ENCODE measurements at regions not wholly inside any gene's neighbourhood (a gene's known extent, or its start where the extent isn't known, plus 50 kb on each side); places are given as distances from the start of the nearest gene placed in this dataset.

DNA sequence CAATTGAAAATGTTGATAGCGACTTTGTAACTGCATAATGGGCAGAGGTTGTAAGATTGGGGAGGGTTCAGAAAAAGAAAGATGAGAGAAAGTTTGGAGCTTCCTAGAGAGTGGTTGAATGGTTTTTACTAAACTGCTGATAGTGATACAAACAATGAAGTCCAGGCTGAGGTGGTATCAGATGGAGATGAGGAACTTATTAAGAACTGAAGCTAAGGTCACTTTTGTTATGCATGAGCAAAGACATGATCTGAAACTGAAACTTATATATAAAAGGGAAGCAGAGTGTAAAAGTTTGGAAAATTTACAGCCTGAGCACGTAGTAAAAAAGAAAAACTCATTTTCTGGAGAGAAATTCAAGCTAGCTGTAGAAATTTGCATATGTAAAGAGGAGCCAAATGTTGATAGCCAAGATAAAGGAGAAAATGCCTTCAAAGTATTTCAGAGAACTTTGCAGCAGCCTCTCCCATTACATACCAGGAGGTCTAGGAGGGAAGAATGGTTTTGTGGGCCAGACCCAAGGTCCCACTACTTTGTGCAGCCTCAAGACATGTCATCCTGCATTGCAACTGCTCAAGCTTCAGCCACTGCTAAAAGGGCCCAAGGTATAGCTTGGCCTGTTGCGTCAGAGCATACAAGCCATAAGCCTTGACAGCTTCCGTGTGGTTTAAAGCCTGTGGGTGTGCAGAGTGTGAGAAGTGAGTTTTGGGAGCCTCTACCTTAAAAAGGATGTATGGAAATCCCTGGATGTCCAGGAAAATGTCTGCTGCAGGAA, 843.9 kb downstream of the AMY1C start:
- TF ChIP-seq, protein P1, sequence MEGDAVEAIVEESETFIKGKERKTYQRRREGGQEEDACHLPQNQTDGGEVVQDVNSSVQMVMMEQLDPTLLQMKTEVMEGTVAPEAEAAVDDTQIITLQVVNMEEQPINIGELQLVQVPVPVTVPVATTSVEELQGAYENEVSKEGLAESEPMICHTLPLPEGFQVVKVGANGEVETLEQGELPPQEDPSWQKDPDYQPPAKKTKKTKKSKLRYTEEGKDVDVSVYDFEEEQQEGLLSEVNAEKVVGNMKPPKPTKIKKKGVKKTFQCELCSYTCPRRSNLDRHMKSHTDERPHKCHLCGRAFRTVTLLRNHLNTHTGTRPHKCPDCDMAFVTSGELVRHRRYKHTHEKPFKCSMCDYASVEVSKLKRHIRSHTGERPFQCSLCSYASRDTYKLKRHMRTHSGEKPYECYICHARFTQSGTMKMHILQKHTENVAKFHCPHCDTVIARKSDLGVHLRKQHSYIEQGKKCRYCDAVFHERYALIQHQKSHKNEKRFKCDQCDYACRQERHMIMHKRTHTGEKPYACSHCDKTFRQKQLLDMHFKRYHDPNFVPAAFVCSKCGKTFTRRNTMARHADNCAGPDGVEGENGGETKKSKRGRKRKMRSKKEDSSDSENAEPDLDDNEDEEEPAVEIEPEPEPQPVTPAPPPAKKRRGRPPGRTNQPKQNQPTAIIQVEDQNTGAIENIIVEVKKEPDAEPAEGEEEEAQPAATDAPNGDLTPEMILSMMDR (IDR thresholded peaks at IDR 0.05), result no peak
- TF ChIP-seq POLR2AphosphoS5 (IDR thresholded peaks at IDR 0.05; ENCODE audit: insufficient read depth in 1 of 2, low read depth in 1 of 2) (no peak), POLR2A (IDR thresholded peaks at IDR 0.05) (no peak)
